ENCODE measurements at regions not wholly inside any gene's neighbourhood (a gene's known extent, or its start where the extent isn't known, plus 50 kb on each side); places are given as distances from the start of the nearest gene placed in this dataset.

DNA sequence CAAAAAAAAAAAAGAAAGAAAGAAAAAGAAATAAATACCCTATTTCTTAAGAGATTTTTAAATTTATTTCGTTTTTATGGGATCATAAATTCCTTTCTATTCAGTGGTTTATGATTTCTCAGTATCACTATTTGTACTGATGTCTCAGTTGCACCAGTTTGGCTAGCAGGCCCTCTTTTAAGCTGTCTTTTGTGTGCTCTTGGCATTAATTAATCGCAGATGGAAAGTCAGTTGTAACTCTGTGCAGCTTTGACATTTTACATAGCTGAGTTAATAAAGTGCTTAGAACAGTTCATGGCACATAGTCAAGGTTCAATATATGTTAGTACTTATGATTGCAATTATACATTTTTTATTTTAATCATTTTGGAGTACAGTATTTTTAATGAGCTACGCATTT, 123.7 kb upstream of the NUDT6 start:
- Mint-ChIP-seq H3K4me3 (no peak overlapping the region), H3K27ac (no peak overlapping the region), H3K9me3 (peaks cover 62% of the 10 kb centered on the region), H3K27me3 (ENCODE audit: insufficient read depth, low read depth) (no peaks in the 10 kb centered on the region), H3K4me1 (no peaks in the 10 kb centered on the region), H3K36me3 (peaks cover 42% of the 10 kb centered on the region)
- Histone ChIP-seq H3F3A (ENCODE audit: low read depth) (no peaks in the 10 kb centered on the region), H3K27ac (no peak overlapping the region), H3K9ac (no peak overlapping the region), H3K4me1 (no peaks in the 10 kb centered on the region), H2AFZ (replicated peaks) (no peak overlapping the region), H3K9me3 (ENCODE audit: low read depth) (peaks cover 5% of the 10 kb centered on the region), H3K4me2 (no peak overlapping the region), H3K4me3 (no peak overlapping the region), H3K79me2 (ENCODE audit: low read depth) (peaks cover 30% of the 10 kb centered on the region), H4K20me1 (ENCODE audit: low read depth) (no peaks in the 10 kb centered on the region), H3K27me3 (no peaks in the 10 kb centered on the region), H3K36me3 (peaks cover 16% of the 10 kb centered on the region)
- TF ChIP-seq EZH2phosphoT487 (IDR thresholded peaks at IDR 0.05) = no peak
- TF ChIP-seq, protein P1, sequence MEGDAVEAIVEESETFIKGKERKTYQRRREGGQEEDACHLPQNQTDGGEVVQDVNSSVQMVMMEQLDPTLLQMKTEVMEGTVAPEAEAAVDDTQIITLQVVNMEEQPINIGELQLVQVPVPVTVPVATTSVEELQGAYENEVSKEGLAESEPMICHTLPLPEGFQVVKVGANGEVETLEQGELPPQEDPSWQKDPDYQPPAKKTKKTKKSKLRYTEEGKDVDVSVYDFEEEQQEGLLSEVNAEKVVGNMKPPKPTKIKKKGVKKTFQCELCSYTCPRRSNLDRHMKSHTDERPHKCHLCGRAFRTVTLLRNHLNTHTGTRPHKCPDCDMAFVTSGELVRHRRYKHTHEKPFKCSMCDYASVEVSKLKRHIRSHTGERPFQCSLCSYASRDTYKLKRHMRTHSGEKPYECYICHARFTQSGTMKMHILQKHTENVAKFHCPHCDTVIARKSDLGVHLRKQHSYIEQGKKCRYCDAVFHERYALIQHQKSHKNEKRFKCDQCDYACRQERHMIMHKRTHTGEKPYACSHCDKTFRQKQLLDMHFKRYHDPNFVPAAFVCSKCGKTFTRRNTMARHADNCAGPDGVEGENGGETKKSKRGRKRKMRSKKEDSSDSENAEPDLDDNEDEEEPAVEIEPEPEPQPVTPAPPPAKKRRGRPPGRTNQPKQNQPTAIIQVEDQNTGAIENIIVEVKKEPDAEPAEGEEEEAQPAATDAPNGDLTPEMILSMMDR (IDR thresholded peaks at IDR 0.05) = no peak
- TF ChIP-seq EZH2 (IDR thresholded peaks at IDR 0.05) = no peak
- no peak for DNase-seq (ENCODE audit: low spot score)

DNA sequence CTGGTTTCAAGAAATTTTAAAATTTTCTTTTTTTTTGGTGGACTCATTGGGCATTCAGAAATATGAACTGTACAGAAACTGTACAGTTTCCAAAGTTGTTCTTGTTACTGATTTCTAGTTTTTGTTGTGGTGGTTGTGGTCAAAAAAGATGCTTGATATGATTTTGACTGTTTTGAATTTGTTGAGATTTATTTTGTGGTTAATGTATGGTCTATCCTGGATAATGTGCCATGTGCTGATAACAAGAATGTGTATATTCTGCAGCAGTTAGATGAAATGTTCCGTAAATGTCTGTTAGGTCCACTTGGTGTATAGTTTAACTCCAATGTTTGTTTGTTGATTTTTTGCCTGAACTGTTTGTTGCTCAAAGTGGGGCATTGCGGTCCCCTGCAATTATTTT, 127.6 kb upstream of the NUDT6 start:
- Histone ChIP-seq H3K36me3 (peaks cover 6% of the 10 kb centered on the region), H3K4me1 (no peaks in the 10 kb centered on the region), H3K27me3 (no peaks in the 10 kb centered on the region), H3K27ac (no peak overlapping the region), H3K4me3 (no peak overlapping the region), H4K20me1 (ENCODE audit: low read depth) (no peaks in the 10 kb centered on the region), H3K4me2 (no peak overlapping the region), H3K9me3 (ENCODE audit: low read depth) (peaks cover 10% of the 10 kb centered on the region), H3K9ac (no peak overlapping the region), H3K79me2 (ENCODE audit: low read depth) (peaks cover 30% of the 10 kb centered on the region), H3F3A (ENCODE audit: low read depth) (no peaks in the 10 kb centered on the region), H2AFZ (replicated peaks) (no peak overlapping the region)
- peaks cover 56% of the 10 kb centered on the region for H3K9me3 Mint-ChIP-seq
- H3K27me3 Mint-ChIP-seq (ENCODE audit: insufficient read depth, low read depth) = no peaks in the 10 kb centered on the region
- no peaks in the 10 kb centered on the region for H3K4me1 Mint-ChIP-seq
- peaks cover 47% of the 10 kb centered on the region for H3K36me3 Mint-ChIP-seq
- no peak for DNase-seq (ENCODE audit: low spot score)
- no peak overlapping the region for H3K4me3 Mint-ChIP-seq
- H3K27ac Mint-ChIP-seq = no peak overlapping the region
- TF ChIP-seq, protein P1 (IDR thresholded peaks at IDR 0.05) = no peak
- TF ChIP-seq EZH2phosphoT487 (IDR thresholded peaks at IDR 0.05) (no peak), EZH2 (IDR thresholded peaks at IDR 0.05) (no peak)

DNA sequence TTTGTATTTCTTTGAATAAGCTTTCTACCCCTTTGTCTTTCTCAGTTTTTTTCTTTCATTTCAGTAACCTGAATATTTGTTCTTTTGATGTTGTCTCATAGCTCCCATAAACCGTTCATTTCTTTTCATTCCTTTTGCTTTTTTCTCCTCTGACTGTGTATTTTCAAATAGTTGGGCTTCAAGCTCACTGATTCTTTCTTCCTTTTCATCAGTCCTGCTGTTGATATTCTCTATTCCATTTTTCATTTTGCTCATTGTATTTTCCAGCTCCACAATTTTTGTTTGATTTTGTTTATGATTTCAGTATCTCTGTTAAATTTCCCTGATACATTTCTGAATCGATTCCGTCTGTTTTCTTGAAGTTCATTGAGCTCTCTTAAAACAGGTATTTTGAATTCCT, 129.6 kb upstream of the NUDT6 start:
- no peak overlapping the region for H3K4me3 Mint-ChIP-seq
- peaks cover 10% of the 10 kb centered on the region for H3K9me3 ChIP-seq (ENCODE audit: low read depth)
- H3K4me2 ChIP-seq = no peak overlapping the region
- no peaks in the 10 kb centered on the region for H3K4me1 ChIP-seq
- peaks cover 56% of the 10 kb centered on the region for H3K9me3 Mint-ChIP-seq
- no peaks in the 10 kb centered on the region for H3K27me3 Mint-ChIP-seq (ENCODE audit: insufficient read depth, low read depth)
- H3K27me3 ChIP-seq = no peaks in the 10 kb centered on the region
- H3F3A ChIP-seq (ENCODE audit: low read depth) = no peaks in the 10 kb centered on the region
- H3K27ac Mint-ChIP-seq = no peak overlapping the region
- no peaks in the 10 kb centered on the region for H4K20me1 ChIP-seq (ENCODE audit: low read depth)
- H3K4me3 ChIP-seq = no peak overlapping the region
- H3K27ac ChIP-seq = no peak overlapping the region
- H3K4me1 Mint-ChIP-seq = no peaks in the 10 kb centered on the region
- no peak for DNase-seq (ENCODE audit: low spot score)
- TF ChIP-seq EZH2phosphoT487 (IDR thresholded peaks at IDR 0.05) = no peak
- TF ChIP-seq, protein P1 (IDR thresholded peaks at IDR 0.05) = no peak
- no peak for TF ChIP-seq EZH2 (IDR thresholded peaks at IDR 0.05)
- no peak overlapping the region for H3K9ac ChIP-seq
- peaks cover 30% of the 10 kb centered on the region for H3K79me2 ChIP-seq (ENCODE audit: low read depth)
- peaks cover 6% of the 10 kb centered on the region for H3K36me3 ChIP-seq
- H3K36me3 Mint-ChIP-seq = peaks cover 45% of the 10 kb centered on the region
- H2AFZ ChIP-seq (replicated peaks) = no peak overlapping the region

Measured in neural progenitor cell (in vitro differentiated cells).